Neuronal stem cell (in vitro differentiated cells): ENCODE measurements at regions not wholly inside any gene's neighbourhood (a gene's known extent, or its start where the extent isn't known, plus 50 kb on each side); places are given as distances from the start of the nearest gene placed in this dataset.
A peak's percentile ranks its signal among the peaks of the same experiment; 100 is the strongest.

Experiments used
- DNase-seq: peaks from one replicate; pipeline ENCODE4 v3.0.0-alpha.2; 2013; ENCODE audit warnings: low spot score
- H2AFZ ChIP-seq: one replicate; pipeline ENCODE4 v1.6.1; 2013; ENCODE audit warnings: mild to moderate bottlenecking, low read length, inconsistent platforms
- H2AK5ac ChIP-seq: 2 replicates; pipeline ENCODE4 v1.6.1; 2013; ENCODE audit warnings: low read depth, mild to moderate bottlenecking, inconsistent platforms, low read length, moderate library complexity, mixed read lengths
- H2BK120ac ChIP-seq: 2 replicates; pipeline ENCODE4 v1.6.1; 2013; ENCODE audit warnings: low read depth, mild to moderate bottlenecking, inconsistent platforms, low read length, moderate library complexity, mixed read lengths
- H2BK12ac ChIP-seq: one replicate; pipeline ENCODE4 v1.6.1; 2013; ENCODE audit warnings: low read length, inconsistent platforms
- H2BK15ac ChIP-seq: 2 replicates; pipeline ENCODE4 v1.6.1; 2013; ENCODE audit warnings: mild to moderate bottlenecking, low read length, inconsistent platforms, mixed read lengths
- H2BK5ac ChIP-seq: one replicate; pipeline ENCODE4 v1.6.1; 2013; ENCODE audit warnings: inconsistent platforms, mild to moderate bottlenecking, low read length, moderate library complexity
- H3K14ac ChIP-seq: one replicate; pipeline ENCODE4 v1.6.1; 2013; ENCODE audit warnings: low read length, inconsistent platforms
- H3K18ac ChIP-seq: 2 replicates; pipeline ENCODE4 v1.6.1; 2013; ENCODE audit warnings: low read length, inconsistent platforms
- H3K23ac ChIP-seq: 2 replicates; pipeline ENCODE4 v1.6.1; 2013; ENCODE audit warnings: low read depth, mild to moderate bottlenecking, mixed read lengths, low read length, inconsistent platforms; ENCODE audit not compliant: poor library complexity
- H3K27ac ChIP-seq: replicated peaks from 3 replicates; pipeline ENCODE4 v1.5.1; 2013; ENCODE audit warnings: low read length, inconsistent platforms
- H3K27me3 ChIP-seq, 3 experiments: 2 replicates each; pipeline ENCODE4 v1.6.1; 2013; ENCODE audit warnings: low read length in 3 of 3, mild to moderate bottlenecking in 2 of 3, inconsistent platforms in 1 of 3, low read depth in 1 of 3, mixed read lengths in 1 of 3, moderate library complexity in 1 of 3; ENCODE audit not compliant: control insufficient read depth in 3 of 3, insufficient read depth in 3 of 3
- H3K36me3 ChIP-seq, 2 donors: replicated peaks in 1 of 2; 2 replicates each; pipeline ENCODE4 v1.6.1; 2013; ENCODE audit warnings: low read length in 2 of 2; ENCODE audit not compliant: control insufficient read depth in 2 of 2, insufficient read depth in 2 of 2
- H3K4ac ChIP-seq: 2 replicates; pipeline ENCODE4 v1.6.1; 2013; ENCODE audit warnings: inconsistent platforms, mild to moderate bottlenecking, low read length, moderate library complexity
- H3K4me1 ChIP-seq, 2 donors: 1 replicate in 1 of 2; 2 replicates in 1 of 2; pipeline ENCODE4 v1.6.1; 2013; ENCODE audit warnings: low read length in 2 of 2, low read depth in 1 of 2; ENCODE audit not compliant: control insufficient read depth in 2 of 2, insufficient read depth in 1 of 2
- H3K4me2 ChIP-seq: one replicate; pipeline ENCODE4 v1.6.1; 2013; ENCODE audit warnings: mild to moderate bottlenecking, low read length, inconsistent platforms; ENCODE audit not compliant: insufficient read depth, poor library complexity, severe bottlenecking
- H3K4me3 ChIP-seq, 2 donors: 2 replicates each; pipeline ENCODE4 v1.5.1; 2013; ENCODE audit warnings: low read length in 2 of 2, mild to moderate bottlenecking in 2 of 2, inconsistent platforms in 1 of 2, moderate library complexity in 1 of 2
- H3K79me1 ChIP-seq: one replicate; pipeline ENCODE4 v1.6.1; 2013; ENCODE audit warnings: low read depth, mild to moderate bottlenecking, inconsistent platforms, low read length, moderate library complexity
- H3K9ac ChIP-seq: one replicate; pipeline ENCODE4 v1.6.1; 2013; ENCODE audit warnings: mild to moderate bottlenecking, low read depth, low read length, inconsistent platforms; ENCODE audit not compliant: poor library complexity
- H3K9me3 ChIP-seq, 2 donors: replicated peaks in 1 of 2; 2 replicates each; pipeline versions ENCODE3 to v1.6.1; 2013; ENCODE audit warnings: low read length in 2 of 2, mild to moderate bottlenecking in 2 of 2, inconsistent platforms in 1 of 2, low read depth in 1 of 2, mixed read lengths in 1 of 2, moderate library complexity in 1 of 2; ENCODE audit not compliant: control insufficient read depth in 2 of 2, insufficient read depth in 1 of 2
- H4K8ac ChIP-seq: one replicate; pipeline ENCODE4 v1.6.1; 2013; ENCODE audit warnings: low read depth, mild to moderate bottlenecking, inconsistent platforms, low read length, moderate library complexity
- H4K91ac ChIP-seq: one replicate; pipeline ENCODE4 v1.6.1; 2013; ENCODE audit warnings: low read length, low read depth, mild to moderate bottlenecking, inconsistent platforms; ENCODE audit not compliant: poor library complexity
- WGBS, 2 donors: extraction: QIAGEN DNeasy Blood & Tissue Kit; methylation state at CpG; one replicate each; pipeline ENCODE4 v1.1.7; 2013; ENCODE audit warnings: missing lambda C conversion rate in 2 of 2, mixed read lengths in 1 of 2; ENCODE audit not compliant: insufficient read length in 2 of 2, insufficient replicate concordance in 1 of 2; ENCODE audit errors: extremely low coverage in 2 of 2; 5-methylcytosine and 5-hydroxymethylcytosine counted together

- H4K8ac ChIP-seq = no peak overlapping the region
- H4K91ac ChIP-seq = no peak overlapping the region
- DNase-seq = no peak
- no peak overlapping the region for H2BK12ac ChIP-seq
- H3K27ac ChIP-seq = no peak overlapping the region
- H2BK5ac ChIP-seq = no peak overlapping the region
- no peak overlapping the region for H3K4ac ChIP-seq
- no peak overlapping the region for H3K18ac ChIP-seq
- no peaks in the 10 kb centered on the region for H3K9me3 ChIP-seq
- no peak overlapping the region for H3K9ac ChIP-seq
- no peak overlapping the region for H3K23ac ChIP-seq
- no peak overlapping the region for H3K14ac ChIP-seq
- H2BK120ac ChIP-seq = no peak overlapping the region
- H2BK15ac ChIP-seq = no peak overlapping the region
- no peaks in the 10 kb centered on the region for H3K27me3 ChIP-seq
- no peaks in the 10 kb centered on the region for H3K36me3 ChIP-seq
- peaks cover 2 to 4% of the 10 kb centered on the region in 2 donors for H3K4me1 ChIP-seq
- no peak overlapping the region for H3K4me3 ChIP-seq
- H3K79me1 ChIP-seq = no peaks in the 10 kb centered on the region
- WGBS, 2 donors = no CpG with 5 or more reads among the region's 1 CpG
- no peak overlapping the region for H2AK5ac ChIP-seq
- H3K4me2 ChIP-seq = no peak overlapping the region
- peak overlapping the region; percentile 76 for H2AFZ ChIP-seq
Measured at GRCh38 chr9:106602344-106602743, 260.6 kb upstream of the ZNF462 start.

- no peak overlapping the region for H2AFZ ChIP-seq
- DNase-seq = no peak
- H4K8ac ChIP-seq = no peak overlapping the region
- H3K23ac ChIP-seq = no peak overlapping the region
- no peak overlapping the region for H3K27ac ChIP-seq
- no peak overlapping the region for H2BK5ac ChIP-seq
- H2BK120ac ChIP-seq = no peak overlapping the region
- H3K79me1 ChIP-seq = no peaks in the 10 kb centered on the region
- H2AK5ac ChIP-seq = no peak overlapping the region
- H3K18ac ChIP-seq = no peak overlapping the region
- H2BK12ac ChIP-seq = no peak overlapping the region
- no peak overlapping the region for H3K4ac ChIP-seq
- peaks cover 7 to 19% of the 10 kb centered on the region in 2 donors for H3K4me1 ChIP-seq
- peaks cover 0 to 6% of the 10 kb centered on the region in 2 donors for H3K9me3 ChIP-seq
- H4K91ac ChIP-seq = no peak overlapping the region
- no peak overlapping the region for H3K4me2 ChIP-seq
- H3K4me3 ChIP-seq = no peak overlapping the region
- H3K14ac ChIP-seq = no peak overlapping the region
- no peaks in the 10 kb centered on the region for H3K36me3 ChIP-seq
- H3K27me3 ChIP-seq = no peaks in the 10 kb centered on the region
- WGBS, 2 donors = no CpG with 5 or more reads among the region's 3 CpGs
- H2BK15ac ChIP-seq = no peak overlapping the region
- H3K9ac ChIP-seq = no peak overlapping the region
Measured at GRCh38 chr9:106613250-106613737, 249.7 kb upstream of the ZNF462 start.

- no peak overlapping the region for H3K9ac ChIP-seq
- DNase-seq = no peak
- no peak overlapping the region for H2BK12ac ChIP-seq
- H2BK120ac ChIP-seq = no peak overlapping the region
- H2AFZ ChIP-seq = no peak overlapping the region
- no peak overlapping the region for H4K91ac ChIP-seq
- peaks cover 0 to 6% of the 10 kb centered on the region in 2 donors for H3K9me3 ChIP-seq
- no peak overlapping the region for H3K4me3 ChIP-seq
- H3K36me3 ChIP-seq = no peaks in the 10 kb centered on the region
- no peak overlapping the region for H4K8ac ChIP-seq
- no CpG with 5 or more reads among the region's 7 CpGs for WGBS, 2 donors
- peaks cover 14 to 19% of the 10 kb centered on the region in 2 donors for H3K4me1 ChIP-seq
- H2AK5ac ChIP-seq = no peak overlapping the region
- H3K27me3 ChIP-seq = no peaks in the 10 kb centered on the region
- H2BK15ac ChIP-seq = no peak overlapping the region
- H3K4me2 ChIP-seq = no peak overlapping the region
- no peak overlapping the region for H3K27ac ChIP-seq
- no peaks in the 10 kb centered on the region for H3K79me1 ChIP-seq
- H3K14ac ChIP-seq = no peak overlapping the region
- H3K23ac ChIP-seq = no peak overlapping the region
- H3K18ac ChIP-seq = no peak overlapping the region
- H3K4ac ChIP-seq = no peak overlapping the region
- H2BK5ac ChIP-seq = no peak overlapping the region
Measured at GRCh38 chr9:106615118-106615889, 247.7 kb upstream of the ZNF462 start.

- no peak overlapping the region for H3K4me3 ChIP-seq
- no peaks in the 10 kb centered on the region for H3K27me3 ChIP-seq
- H3K9me3 ChIP-seq = peaks cover 0 to 6% of the 10 kb centered on the region in 2 donors
- no peak overlapping the region for H3K14ac ChIP-seq
- H3K79me1 ChIP-seq = no peaks in the 10 kb centered on the region
- H2AFZ ChIP-seq = no peak overlapping the region
- no peak overlapping the region for H2BK12ac ChIP-seq
- H3K23ac ChIP-seq = no peak overlapping the region
- H3K18ac ChIP-seq = no peak overlapping the region
- no CpG with 5 or more reads among the region's 6 CpGs for WGBS, 2 donors
- no peak overlapping the region for H4K91ac ChIP-seq
- H3K4me1 ChIP-seq = peaks cover 20 to 25% of the 10 kb centered on the region in 2 donors
- H2BK120ac ChIP-seq = no peak overlapping the region
- no peak for DNase-seq
- H4K8ac ChIP-seq = no peak overlapping the region
- no peak overlapping the region for H2BK15ac ChIP-seq
- no peak overlapping the region for H3K4ac ChIP-seq
- no peak overlapping the region for H3K27ac ChIP-seq
- H3K9ac ChIP-seq = no peak overlapping the region
- no peak overlapping the region for H2BK5ac ChIP-seq
- no peaks in the 10 kb centered on the region for H3K36me3 ChIP-seq
- H2AK5ac ChIP-seq = no peak overlapping the region
- no peak overlapping the region for H3K4me2 ChIP-seq
Measured at GRCh38 chr9:106616026-106616425, 246.9 kb upstream of the ZNF462 start.
